ENCODE measurements at regions not wholly inside any gene's neighbourhood (a gene's known extent, or its start where the extent isn't known, plus 50 kb on each side); places are given as distances from the start of the nearest gene placed in this dataset.

- Histone ChIP-seq H3K27me3 (no peaks in the 10 kb centered on the region), H3K36me3 (no peaks in the 10 kb centered on the region), H3K4me3 (ENCODE audit: low read depth, low read length) (no peak overlapping the region), H3K9me3 (no peaks in the 10 kb centered on the region), H3K4me1 (no peaks in the 10 kb centered on the region)
- no peak for DNase-seq
- no peak for TF ChIP-seq CTCF (IDR thresholded peaks at IDR 0.05; ENCODE audit: low read depth, low read length)
Measured at GRCh38 chr3:164687902-164688301, 390.4 kb downstream of the SI start.

GRCh38 chr3:164687211-164687610 lies 391.1 kb downstream of the SI start:
- TF ChIP-seq CTCF (IDR thresholded peaks at IDR 0.05; ENCODE audit: low read depth, low read length) = no peak
- no peaks in the 10 kb centered on the region for H3K4me1 ChIP-seq
- no peak overlapping the region for H3K4me3 ChIP-seq (ENCODE audit: low read depth, low read length)

GRCh38 chr3:164683489-164683888 lies 394.8 kb downstream of the SI start:
- Histone ChIP-seq H3K9me3 (no peaks in the 10 kb centered on the region), H3K27me3 (no peaks in the 10 kb centered on the region), H3K4me1 (no peaks in the 10 kb centered on the region), H3K4me3 (ENCODE audit: low read depth, low read length) (no peak overlapping the region), H3K36me3 (no peaks in the 10 kb centered on the region)
- DNase-seq = no peak
- no peak for TF ChIP-seq CTCF (IDR thresholded peaks at IDR 0.05; ENCODE audit: low read depth, low read length)

More at GRCh38 chr3:164687211-164687610, 391.1 kb downstream of the SI start:
- H3K9me3 ChIP-seq = no peaks in the 10 kb centered on the region
- H3K27me3 ChIP-seq = no peaks in the 10 kb centered on the region
- H3K36me3 ChIP-seq = no peaks in the 10 kb centered on the region
- no peak for DNase-seq

- no peaks in the 10 kb centered on the region for H3K9me3 ChIP-seq
- no peak overlapping the region for H3K4me3 ChIP-seq (ENCODE audit: low read depth, low read length)
- TF ChIP-seq CTCF (IDR thresholded peaks at IDR 0.05; ENCODE audit: low read depth, low read length) = no peak
- no peak for DNase-seq
- H3K27me3 ChIP-seq = no peaks in the 10 kb centered on the region
- no peaks in the 10 kb centered on the region for H3K4me1 ChIP-seq
- no peaks in the 10 kb centered on the region for H3K36me3 ChIP-seq
Measured at GRCh38 chr3:164679245-164679644, 399.1 kb downstream of the SI start.

GRCh38 chr3:164677317-164677716 lies 401.0 kb downstream of the SI start:
- no peaks in the 10 kb centered on the region for H3K27me3 ChIP-seq
- DNase-seq = no peak
- no peak for TF ChIP-seq CTCF (IDR thresholded peaks at IDR 0.05; ENCODE audit: low read depth, low read length)
- no peaks in the 10 kb centered on the region for H3K36me3 ChIP-seq
- H3K4me3 ChIP-seq (ENCODE audit: low read depth, low read length) = no peak overlapping the region
- H3K9me3 ChIP-seq = no peaks in the 10 kb centered on the region
- no peaks in the 10 kb centered on the region for H3K4me1 ChIP-seq

- Histone ChIP-seq H3K9me3 (no peaks in the 10 kb centered on the region), H3K27me3 (no peaks in the 10 kb centered on the region), H3K36me3 (no peaks in the 10 kb centered on the region), H3K4me3 (ENCODE audit: low read depth, low read length) (no peak overlapping the region), H3K4me1 (no peaks in the 10 kb centered on the region)
- DNase-seq = no peak
- TF ChIP-seq CTCF (IDR thresholded peaks at IDR 0.05; ENCODE audit: low read depth, low read length) = no peak
Measured at GRCh38 chr3:164673738-164674137, 404.6 kb downstream of the SI start.

Measured in BE2C (cell line).